WI38 (cell line): ENCODE measurements at regions not wholly inside any gene's neighbourhood (a gene's known extent, or its start where the extent isn't known, plus 50 kb on each side); places are given as distances from the start of the nearest gene placed in this dataset.
"Not testable (repeated sequence)": the region's sequence is repeated elsewhere in the genome, so short reads cannot be mapped to it uniquely, and the experiment has no call there.

ENCODE experiments used
- H3K4me3 ChIP-seq: 2 replicates; pipeline ENCODE4 v1.5.1; 2011; ENCODE audit warnings: low read depth, mild to moderate bottlenecking, control low read depth, low read length
- CTCF ChIP-seq: IDR thresholded peaks from 2 replicates; pipeline ENCODE4 v1.5.1; 2012; ENCODE audit warnings: low read depth, mild to moderate bottlenecking, control low read depth, low read length

- H3K4me3 ChIP-seq = no peak overlapping the region
- TF ChIP-seq CTCF = no peak
Measured at GRCh38 chr7:65809982-65810288, 62.9 kb upstream of the VKORC1L1 start.

- TF ChIP-seq CTCF = no peak
- no peak overlapping the region for H3K4me3 ChIP-seq
Measured at GRCh38 chr7:65812281-65812680, 60.6 kb upstream of the VKORC1L1 start.

- not testable (repeated sequence) for H3K4me3 ChIP-seq
Measured at GRCh38 chr7:65814556-65815167, 58.2 kb upstream of the VKORC1L1 start.

- H3K4me3 ChIP-seq = no peak overlapping the region
- TF ChIP-seq CTCF = no peak
Measured at GRCh38 chr7:65820287-65820950, 52.5 kb upstream of the VKORC1L1 start.
